Neural crest cell (in vitro differentiated cells): ENCODE measurements at regions not wholly inside any gene's neighbourhood (a gene's known extent, or its start where the extent isn't known, plus 50 kb on each side); places are given as distances from the start of the nearest gene placed in this dataset.
A peak's percentile ranks its signal among the peaks of the same experiment; 100 is the strongest.
"Not testable (repeated sequence)": the region's sequence is repeated elsewhere in the genome, so short reads cannot be mapped to it uniquely, and the experiment has no call there.

Source experiments
- DNase-seq: peaks from one replicate; pipeline ENCODE4 v3.0.0; 2021; ENCODE audit warnings: low read depth, mixed read lengths, low spot score
- H3K27ac Mint-ChIP-seq: one replicate; pipeline ENCODE4 v1.8.0; 2021; ENCODE audit warnings: mild to moderate bottlenecking, mixed read lengths; ENCODE audit not compliant: unreplicated experiment
- H3K27me3 Mint-ChIP-seq: 2 replicates; pipeline ENCODE4 v1.8.0; 2021; ENCODE audit warnings: low read depth, mild to moderate bottlenecking, mixed read lengths
- H3K36me3 Mint-ChIP-seq: 2 replicates; pipeline ENCODE4 v1.8.0; 2021; ENCODE audit warnings: low read depth, mild to moderate bottlenecking, mixed read lengths
- H3K4me1 Mint-ChIP-seq: 2 replicates; pipeline ENCODE4 v1.8.0; 2021; ENCODE audit warnings: mixed read lengths
- H3K4me3 Mint-ChIP-seq: one replicate; pipeline ENCODE4 v1.8.0; 2021; ENCODE audit warnings: mild to moderate bottlenecking, mixed read lengths
- H3K9me3 Mint-ChIP-seq: 2 replicates; pipeline ENCODE4 v1.8.0; 2021; ENCODE audit warnings: mixed read lengths
- CTCF ChIP-seq: fragments of 200-600 bp; sonication (generic); conservative IDR thresholded peaks from 2 replicates; pipeline ENCODE4 v1.5.0; 2021; ENCODE audit warnings: antibody characterized with exemption, mild to moderate bottlenecking

GRCh38 chr10:42533866-42534265, 104.5 kb downstream of the ZNF33B start:
- H3K4me1 Mint-ChIP-seq, DNase-seq, H3K27me3 Mint-ChIP-seq, H3K4me3 Mint-ChIP-seq, H3K27ac Mint-ChIP-seq: not testable (repeated sequence)
- Mint-ChIP-seq H3K9me3 (peaks cover 22% of the 10 kb centered on the region), H3K36me3 (peaks cover 47% of the 10 kb centered on the region)

- H3K4me3 Mint-ChIP-seq, result no peak overlapping the region
- DNase-seq, result no peak
- peaks cover 18% of the 10 kb centered on the region for H3K9me3 Mint-ChIP-seq
- no peaks in the 10 kb centered on the region for H3K4me1 Mint-ChIP-seq
- no peaks in the 10 kb centered on the region for H3K27me3 Mint-ChIP-seq
- no peak overlapping the region for H3K27ac Mint-ChIP-seq
- no peak for TF ChIP-seq CTCF
- H3K36me3 Mint-ChIP-seq, result peaks cover 39% of the 10 kb centered on the region
Measured at GRCh38 chr10:42532996-42533395, 105.4 kb downstream of the ZNF33B start.

GRCh38 chr10:42523098-42523497, 115.3 kb downstream of the ZNF33B start:
- H3K4me1 Mint-ChIP-seq, result no peaks in the 10 kb centered on the region
- no peak for DNase-seq
- H3K27ac Mint-ChIP-seq, result no peak overlapping the region
- H3K9me3 Mint-ChIP-seq, result peaks cover 30% of the 10 kb centered on the region
- H3K4me3 Mint-ChIP-seq, result no peak overlapping the region
- no peak for TF ChIP-seq CTCF
- no peaks in the 10 kb centered on the region for H3K27me3 Mint-ChIP-seq
- H3K36me3 Mint-ChIP-seq, result peaks cover 58% of the 10 kb centered on the region

GRCh38 chr10:42519761-42520460, 118.5 kb downstream of the ZNF33B start:
- TF ChIP-seq CTCF, result no peak
- Mint-ChIP-seq H3K4me1 (no peaks in the 10 kb centered on the region), H3K27ac (no peak overlapping the region), H3K9me3 (peaks cover 40% of the 10 kb centered on the region), H3K27me3 (peaks cover 2% of the 10 kb centered on the region), H3K36me3 (peaks cover 68% of the 10 kb centered on the region), H3K4me3 (peak overlapping the region; percentile 37)
- no peak for DNase-seq

- Mint-ChIP-seq H3K4me3 (peak overlapping the region; percentile 37), H3K27ac (no peak overlapping the region), H3K36me3 (peaks cover 64% of the 10 kb centered on the region), H3K27me3 (peaks cover 2% of the 10 kb centered on the region), H3K9me3 (peaks cover 42% of the 10 kb centered on the region), H3K4me1 (no peaks in the 10 kb centered on the region)
- no peak for TF ChIP-seq CTCF
- DNase-seq, result no peak
Measured at GRCh38 chr10:42519079-42519478, 119.3 kb downstream of the ZNF33B start.

GRCh38 chr10:42513921-42514320, 124.4 kb downstream of the ZNF33B start:
- Mint-ChIP-seq H3K4me1 (no peaks in the 10 kb centered on the region), H3K27me3 (peaks cover 2% of the 10 kb centered on the region)

More at GRCh38 chr10:42513921-42514320, 124.4 kb downstream of the ZNF33B start:
- no peak for DNase-seq
- H3K36me3 Mint-ChIP-seq, result peaks cover 27% of the 10 kb centered on the region
- H3K4me3 Mint-ChIP-seq, result no peak overlapping the region
- TF ChIP-seq CTCF, result no peak
- H3K27ac Mint-ChIP-seq, result no peak overlapping the region
- H3K9me3 Mint-ChIP-seq, result peaks cover 25% of the 10 kb centered on the region
